ENCODE measurements at regions not wholly inside any gene's neighbourhood (a gene's known extent, or its start where the extent isn't known, plus 50 kb on each side); places are given as distances from the start of the nearest gene placed in this dataset.
"Not testable (repeated sequence)": the region's sequence is repeated elsewhere in the genome, so short reads cannot be mapped to it uniquely, and the experiment has no call there.

DNA sequence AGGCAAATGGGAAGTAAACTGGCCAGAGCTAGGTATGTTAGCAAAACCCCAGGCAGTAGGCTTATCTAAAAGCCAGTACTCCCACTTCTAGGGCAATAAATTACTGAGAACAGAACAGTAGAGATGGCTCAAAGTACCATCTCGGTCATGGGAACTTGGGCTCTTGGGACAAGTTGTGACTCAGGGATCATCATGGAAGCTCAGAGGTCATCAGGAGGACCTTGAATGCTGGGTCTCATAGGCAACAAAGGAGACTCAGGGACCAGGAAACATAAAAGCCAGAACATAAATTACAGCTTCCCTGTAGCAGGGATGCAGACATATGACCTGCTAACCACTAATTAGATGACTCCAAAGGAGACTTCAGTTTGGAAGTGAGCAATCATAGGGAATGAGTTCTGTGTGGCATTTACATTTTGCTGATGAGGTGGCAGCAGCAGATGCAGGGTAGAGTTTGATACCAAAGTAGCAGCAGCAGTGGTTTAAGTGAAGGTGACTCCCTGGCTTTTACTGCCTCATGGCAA is 97.6 kb upstream of the SCAF11 start:
- no peak for DNase-seq (ENCODE audit: low read depth)

GRCh38 chr12:46084666-46085631 is 94.6 kb upstream of the SCAF11 start:
- DNase-seq (ENCODE audit: low read depth): no peak

GRCh38 chr12:46082490-46083200 is 92.3 kb upstream of the SCAF11 start:
- DNase-seq (ENCODE audit: low read depth): no peak

DNA sequence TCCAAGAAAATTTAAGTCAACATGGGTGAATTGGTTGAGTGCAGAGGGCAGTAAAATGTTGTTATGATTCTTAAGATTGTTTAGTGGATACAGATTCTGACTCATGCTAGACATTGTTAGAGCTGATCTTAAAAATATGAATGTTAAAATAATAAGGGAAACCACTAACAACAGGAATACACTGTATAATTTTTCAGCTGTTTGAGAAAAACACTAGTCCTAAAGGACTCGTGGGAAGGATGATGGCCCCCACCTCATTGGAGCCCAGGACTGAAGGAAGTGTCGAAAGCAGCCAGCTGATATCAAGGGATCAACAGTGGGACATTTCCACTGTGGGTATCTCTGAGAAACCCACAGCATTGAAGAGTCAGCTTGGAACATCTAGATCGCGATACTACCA is 82.9 kb upstream of the SCAF11 start:
- DNase-seq (ENCODE audit: low read depth): no peak

- DNase-seq (ENCODE audit: low read depth): peak; percentile 28
Observed at GRCh38 chr12:46071769-46072624, 81.6 kb upstream of the SCAF11 start.

GRCh38 chr12:46071335-46071734 is 81.0 kb upstream of the SCAF11 start:
- DNase-seq (ENCODE audit: low read depth): no peak

- DNase-seq (ENCODE audit: low read depth): no peak
Observed at GRCh38 chr12:46067094-46067493, 76.7 kb upstream of the SCAF11 start.

DNA sequence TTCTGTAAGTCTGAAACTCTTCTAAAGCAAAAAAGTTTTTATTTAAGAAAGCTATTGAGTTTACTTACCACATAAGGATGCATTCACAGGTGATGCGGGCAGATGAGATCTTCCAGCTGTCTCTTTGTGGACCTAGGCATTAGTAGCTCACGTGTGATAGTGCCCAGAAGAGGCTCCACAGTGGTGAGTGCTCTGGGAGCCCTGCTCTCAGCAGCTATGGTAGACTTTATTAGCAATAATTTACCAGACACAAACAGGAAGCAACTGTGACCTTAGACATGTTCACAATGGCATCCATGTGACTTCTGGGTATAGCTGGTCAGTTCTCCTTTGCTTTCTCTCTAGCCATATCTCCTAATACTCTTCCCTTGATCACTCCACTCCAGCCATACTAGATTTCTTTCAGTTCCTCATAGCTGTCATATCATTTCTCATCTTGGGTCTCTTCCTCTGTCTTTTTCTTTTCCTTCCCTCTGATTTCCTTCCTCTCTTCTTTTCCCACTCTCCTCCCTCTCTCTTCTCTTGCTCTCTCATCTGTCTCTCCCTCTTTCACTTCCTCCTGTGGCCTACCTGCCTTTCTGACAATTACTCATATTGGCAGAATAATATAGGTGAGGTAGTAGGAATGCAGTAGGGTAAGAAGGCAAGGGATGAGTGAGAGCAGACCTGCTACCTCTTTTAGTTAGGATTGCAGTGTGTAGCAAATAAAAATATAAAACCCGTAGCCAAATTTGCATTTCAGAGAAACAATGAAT is 75.2 kb upstream of the SCAF11 start:
- no peak for DNase-seq (ENCODE audit: low read depth)

DNA sequence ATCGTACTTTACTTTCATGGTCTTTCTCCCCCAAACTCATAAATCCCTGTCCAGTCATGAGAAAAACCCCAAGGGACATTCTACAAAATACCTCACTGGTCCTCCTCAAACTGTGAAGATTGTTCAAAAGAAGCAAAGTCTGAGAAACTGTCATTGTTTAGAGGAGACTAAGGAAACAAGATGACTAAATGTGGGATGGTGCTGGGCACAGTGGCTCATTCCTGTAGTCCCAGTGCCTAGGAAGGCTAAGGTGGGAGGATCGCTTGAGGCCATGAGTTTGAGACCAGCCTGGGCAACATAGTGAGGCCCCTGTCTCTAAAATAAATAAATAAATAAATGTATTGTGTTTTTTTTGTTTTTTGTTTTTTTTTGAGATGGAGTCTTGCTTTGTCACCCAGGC is 74.2 kb upstream of the SCAF11 start:
- no peak for DNase-seq (ENCODE audit: low read depth)

- not testable (repeated sequence) for DNase-seq (ENCODE audit: low read depth)
Observed at GRCh38 chr12:46058697-46059096, 68.3 kb upstream of the SCAF11 start.

- DNase-seq (ENCODE audit: low read depth): no peak
Observed at GRCh38 chr12:46050805-46051204, 60.4 kb upstream of the SCAF11 start.

- DNase-seq (ENCODE audit: low read depth): no peak
Observed at GRCh38 chr12:46049665-46050064, 59.3 kb upstream of the SCAF11 start.

DNA sequence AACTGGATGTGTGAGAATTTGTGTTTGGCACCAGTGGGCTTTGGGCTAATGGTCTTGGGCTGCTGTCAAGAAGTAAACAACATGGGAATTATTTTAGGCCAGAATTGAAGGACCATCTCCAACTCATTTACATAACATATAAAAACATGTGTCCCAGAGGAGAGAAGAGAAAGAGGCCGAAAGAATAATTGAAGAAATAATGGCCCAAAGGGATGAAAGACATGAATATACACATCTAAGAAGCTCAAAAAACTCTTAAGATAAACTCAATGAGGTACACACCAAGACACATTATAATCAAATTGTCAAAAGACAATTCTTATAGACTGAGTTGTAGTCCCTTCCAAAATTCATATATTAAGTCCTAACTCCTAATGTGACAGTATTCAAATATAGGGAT is 56.1 kb upstream of the SCAF11 start:
- no peak for DNase-seq (ENCODE audit: low read depth)

- DNase-seq (ENCODE audit: low read depth): no peak
Observed at GRCh38 chr12:46043972-46044520, 53.7 kb upstream of the SCAF11 start.
